H9 (cell line): ENCODE measurements at regions not wholly inside any gene's neighbourhood (a gene's known extent, or its start where the extent isn't known, plus 50 kb on each side); places are given as distances from the start of the nearest gene placed in this dataset.

Experiments
- DNase-seq: peaks from one replicate; pipeline ENCODE4 v3.0.0-alpha.2; 2017
- H2AFZ ChIP-seq: one replicate; pipeline ENCODE4 v1.6.1; 2013; ENCODE audit warnings: mild to moderate bottlenecking, low read length, control low read depth, moderate library complexity
- H2AK5ac ChIP-seq: 2 replicates; pipeline ENCODE4 v1.6.1; 2013; ENCODE audit warnings: low read length, control low read depth, mixed read lengths; ENCODE audit not compliant: insufficient read length
- H2BK120ac ChIP-seq: one replicate; pipeline ENCODE4 v1.6.1; 2013; ENCODE audit warnings: low read depth, mild to moderate bottlenecking, low read length, control low read depth, inconsistent platforms; ENCODE audit not compliant: poor library complexity, severe bottlenecking
- H2BK12ac ChIP-seq: 2 replicates; pipeline ENCODE4 v1.6.1; 2013; ENCODE audit warnings: low read length, control low read depth, mixed read lengths, low read depth; ENCODE audit not compliant: insufficient read length
- H2BK15ac ChIP-seq: 2 replicates; pipeline ENCODE4 v1.6.1; 2013; ENCODE audit warnings: low read depth, low read length, control low read depth
- H2BK20ac ChIP-seq: one replicate; pipeline ENCODE4 v1.6.1; 2013; ENCODE audit warnings: low read depth, mild to moderate bottlenecking, low read length, control low read depth, inconsistent platforms; ENCODE audit not compliant: poor library complexity, severe bottlenecking
- H2BK5ac ChIP-seq: 2 replicates; pipeline ENCODE4 v1.6.1; 2013; ENCODE audit warnings: low read length, control low read depth, mixed read lengths; ENCODE audit not compliant: insufficient read length
- H3K14ac ChIP-seq: 2 replicates; pipeline ENCODE4 v1.6.1; 2013; ENCODE audit warnings: low read length, control low read depth; ENCODE audit not compliant: insufficient read depth
- H3K18ac ChIP-seq: 2 replicates; pipeline ENCODE4 v1.6.1; 2013; ENCODE audit warnings: low read depth, mild to moderate bottlenecking, mixed read lengths, low read length, control low read depth; ENCODE audit not compliant: insufficient read length
- H3K23ac ChIP-seq: 2 replicates; pipeline ENCODE4 v1.6.1; 2013; ENCODE audit warnings: low read length, control low read depth, mixed read lengths, low read depth; ENCODE audit not compliant: insufficient read length
- H3K23me2 ChIP-seq: 2 replicates; pipeline ENCODE4 v1.6.1; 2013; ENCODE audit warnings: low read depth, mild to moderate bottlenecking, mixed read lengths, low read length, control low read depth; ENCODE audit not compliant: insufficient read length, poor library complexity, severe bottlenecking
- H3K27ac ChIP-seq: 2 replicates; pipeline ENCODE4 v1.5.1; 2013; ENCODE audit warnings: low read length, control low read depth, mixed read lengths, low read depth; ENCODE audit not compliant: insufficient read length
- H3K27me3 ChIP-seq: 2 replicates; pipeline ENCODE4 v1.6.1; 2013; ENCODE audit warnings: low read length, control low read depth, inconsistent platforms; ENCODE audit not compliant: insufficient read depth
- H3K4ac ChIP-seq: 2 replicates; pipeline ENCODE4 v1.6.1; 2013; ENCODE audit warnings: low read depth, mild to moderate bottlenecking, control low read depth, inconsistent platforms, low read length, moderate library complexity
- H3K4me1 ChIP-seq: 2 replicates; pipeline ENCODE4 v1.6.1; 2013; ENCODE audit warnings: low read length, control low read depth, inconsistent platforms; ENCODE audit not compliant: insufficient read depth
- H3K4me2 ChIP-seq: 2 replicates; pipeline ENCODE4 v1.6.1; 2013; ENCODE audit warnings: low read length, control low read depth, mixed read lengths; ENCODE audit not compliant: insufficient read length, insufficient read depth
- H3K56ac ChIP-seq: 2 replicates; pipeline ENCODE4 v1.6.1; 2013; ENCODE audit warnings: low read depth, mild to moderate bottlenecking, mixed read lengths, low read length, control low read depth; ENCODE audit not compliant: insufficient read length
- H3K79me1 ChIP-seq: 2 replicates; pipeline ENCODE4 v1.6.1; 2013; ENCODE audit warnings: low read depth, mild to moderate bottlenecking, moderate library complexity, low read length, control low read depth, inconsistent platforms; ENCODE audit not compliant: insufficient read depth, poor library complexity, severe bottlenecking
- H3K79me2 ChIP-seq: 2 replicates; pipeline ENCODE4 v1.6.1; 2013; ENCODE audit warnings: low read length, control low read depth, inconsistent platforms; ENCODE audit not compliant: insufficient read depth
- H3K9ac ChIP-seq: 2 replicates; pipeline ENCODE4 v1.6.1; 2013; ENCODE audit warnings: low read length, control low read depth, mixed read lengths; ENCODE audit not compliant: insufficient read length; ENCODE audit errors: extremely low read depth
- H3K9me3 ChIP-seq: one replicate; pipeline ENCODE4 v1.6.1; 2013; ENCODE audit warnings: low read depth, low read length, inconsistent platforms; ENCODE audit not compliant: control insufficient read depth
- H3T11ph ChIP-seq: one replicate; pipeline ENCODE4 v1.6.1; 2013; ENCODE audit warnings: mild to moderate bottlenecking, low read length, control low read depth, inconsistent platforms
- H4K20me1 ChIP-seq: one replicate; pipeline ENCODE4 v1.6.1; 2013; ENCODE audit not compliant: control insufficient read depth, insufficient read length, insufficient read depth
- H4K5ac ChIP-seq: 2 replicates; pipeline ENCODE4 v1.6.1; 2013; ENCODE audit warnings: low read depth, mild to moderate bottlenecking, mixed read lengths, low read length, control low read depth; ENCODE audit not compliant: insufficient read length
- H4K8ac ChIP-seq: replicated peaks from 2 replicates; pipeline ENCODE4 v1.6.1; 2013; ENCODE audit warnings: low read length, control low read depth, mixed read lengths, low read depth; ENCODE audit not compliant: insufficient read length
- H4K91ac ChIP-seq: 2 replicates; pipeline ENCODE4 v1.6.1; 2013; ENCODE audit warnings: low read depth, mild to moderate bottlenecking, moderate library complexity, mixed read lengths, low read length, control low read depth; ENCODE audit not compliant: insufficient read length
- H3K27ac Mint-ChIP-seq, 3 experiments: 2 replicates in 2 of 3; 3 replicates in 1 of 3; pipeline ENCODE4 v1.8.0; 2020 to 2021; ENCODE audit warnings: mixed read lengths in 3 of 3, mild to moderate bottlenecking in 1 of 3, moderate library complexity in 1 of 3
- H3K27me3 Mint-ChIP-seq: 2 replicates; pipeline ENCODE4 v1.8.0; 2021; ENCODE audit warnings: low read depth, mild to moderate bottlenecking, moderate library complexity, mixed read lengths
- H3K36me3 Mint-ChIP-seq, 3 experiments: 2 replicates in 2 of 3; 3 replicates in 1 of 3; pipeline ENCODE4 v1.8.0; 2020 to 2021; ENCODE audit warnings: low read depth in 3 of 3, mixed read lengths in 3 of 3; ENCODE audit not compliant: insufficient read depth in 1 of 3
- H3K4me1 Mint-ChIP-seq, 2 experiments: 2 replicates each; pipeline ENCODE4 v1.8.0; 2020; ENCODE audit warnings: mixed read lengths in 2 of 2
- H3K4me3 Mint-ChIP-seq, 2 experiments: 2 replicates in 1 of 2; 3 replicates in 1 of 2; pipeline ENCODE4 v1.8.0; 2020 to 2021; ENCODE audit warnings: mild to moderate bottlenecking in 2 of 2, mixed read lengths in 2 of 2, moderate library complexity in 1 of 2
- H3K9me3 Mint-ChIP-seq, 2 experiments: 2 replicates in 1 of 2; 3 replicates in 1 of 2; pipeline ENCODE4 v1.8.0; 2020; ENCODE audit warnings: mild to moderate bottlenecking in 2 of 2, mixed read lengths in 2 of 2, moderate library complexity in 1 of 2
- CTCF ChIP-seq: fragments of 200-600 bp; sonication (generic); conservative IDR thresholded peaks from 3 replicates; pipeline ENCODE4 v1.8.0; 2021; ENCODE audit warnings: antibody characterized with exemption, mild to moderate bottlenecking
- WGBS: extraction: QIAGEN DNeasy Blood & Tissue Kit; methylation state at CpG from one replicate; pipeline ENCODE4 v1.1.7; 2013; ENCODE audit warnings: missing lambda C conversion rate, low lambda C conversion rate, mixed read lengths; ENCODE audit not compliant: insufficient read length; ENCODE audit errors: extremely low coverage; 5-methylcytosine and 5-hydroxymethylcytosine counted together

- Histone ChIP-seq H3K4ac (no peak overlapping the region), H3K23ac (no peak overlapping the region), H2AK5ac (no peak overlapping the region), H2BK5ac (no peak overlapping the region), H3K56ac (no peak overlapping the region), H4K20me1 (no peaks in the 10 kb centered on the region), H3K4me1 (no peaks in the 10 kb centered on the region), H3K18ac (no peak overlapping the region), H4K8ac (no peak overlapping the region), H3K27ac (no peak overlapping the region), H3T11ph (no peak overlapping the region), H2BK20ac (no peak overlapping the region), H4K5ac (no peak overlapping the region), H3K79me2 (no peaks in the 10 kb centered on the region), H4K91ac (no peak overlapping the region), H2BK12ac (no peak overlapping the region), H2AFZ (no peak overlapping the region), H3K23me2 (no peaks in the 10 kb centered on the region), H3K14ac (no peak overlapping the region), H2BK15ac (no peak overlapping the region), H3K9me3 (no peaks in the 10 kb centered on the region), H3K27me3 (no peaks in the 10 kb centered on the region), H3K9ac (no peak overlapping the region), H3K4me2 (no peak overlapping the region), H3K79me1 (no peaks in the 10 kb centered on the region), H2BK120ac (no peak overlapping the region)
- no peaks in the 10 kb centered on the region; a peak in 1 of 7 replicates for H3K36me3 Mint-ChIP-seq
- no peak for DNase-seq
- no peak for TF ChIP-seq CTCF
- H3K4me1 Mint-ChIP-seq, result peaks cover 0 to 11% of the 10 kb centered on the region in 2 experiments
- H3K27ac Mint-ChIP-seq, result no peak overlapping the region
- WGBS, result no CpG with 5 or more reads among the region's 2 CpGs
- no peaks in the 10 kb centered on the region for H3K27me3 Mint-ChIP-seq
- H3K9me3 Mint-ChIP-seq, result peaks cover 0 to 5% of the 10 kb centered on the region in 2 experiments; a peak in 2 of 5 replicates
- no peak overlapping the region for H3K4me3 Mint-ChIP-seq
Measured at GRCh38 chr21:17200250-17200649, 312.6 kb upstream of the CXADR start.
